Fibroblast of lung (primary cell): ENCODE measurements at regions not wholly inside any gene's neighbourhood (a gene's known extent, or its start where the extent isn't known, plus 50 kb on each side); places are given as distances from the start of the nearest gene placed in this dataset.

Experiments used
- DNase-seq, 2 donors: peaks; one replicate each; pipeline versions ENCODE4 v3.0.0 to v3.0.0-alpha.2; 2010; ENCODE audit warnings: low read depth in 2 of 2
- H2AFZ ChIP-seq: 2 replicates; pipeline ENCODE4 v1.5.1; 2012; ENCODE audit warnings: low read length, control low read depth, inconsistent platforms
- H3K27ac ChIP-seq: 2 replicates; pipeline ENCODE4 v1.5.1; 2011; ENCODE audit warnings: low read length, control low read depth; ENCODE audit not compliant: insufficient read depth
- H3K27me3 ChIP-seq: 2 replicates; pipeline ENCODE4 v1.5.1; 2011; ENCODE audit warnings: mild to moderate bottlenecking, low read length; ENCODE audit not compliant: control insufficient read depth, insufficient read depth
- H3K36me3 ChIP-seq: 2 replicates; pipeline ENCODE4 v1.5.1; 2011; ENCODE audit warnings: low read length; ENCODE audit not compliant: control insufficient read depth, insufficient read depth
- H3K4me1 ChIP-seq: 2 replicates; pipeline ENCODE4 v1.5.1; 2011; ENCODE audit warnings: low read length; ENCODE audit not compliant: control insufficient read depth, insufficient read depth; ENCODE audit errors: extremely low read depth
- H3K4me2 ChIP-seq: 2 replicates; pipeline ENCODE4 v1.5.1; 2011; ENCODE audit warnings: low read length, control low read depth; ENCODE audit not compliant: insufficient read depth; ENCODE audit errors: extremely low read depth
- H3K4me3 ChIP-seq, 4 experiments: fragments of 200-600 bp in 1 of 4; sonication (generic) in 1 of 4; replicated peaks in 1 of 4; 2 replicates each; pipeline ENCODE4 v1.5.1; 2011 to 2016; ENCODE audit warnings: low read length in 4 of 4, low read depth in 3 of 4, mild to moderate bottlenecking in 3 of 4, control low read depth in 2 of 4, inconsistent platforms in 1 of 4, mixed read lengths in 1 of 4; ENCODE audit not compliant: insufficient read depth in 1 of 4; ENCODE audit errors: control extremely low read depth in 1 of 4
- H3K79me2 ChIP-seq: 2 replicates; pipeline ENCODE4 v1.5.1; 2012; ENCODE audit warnings: mild to moderate bottlenecking, low read length, inconsistent platforms; ENCODE audit not compliant: control insufficient read depth, insufficient read depth
- H3K9ac ChIP-seq: 2 replicates; pipeline ENCODE4 v1.5.1; 2011; ENCODE audit warnings: mild to moderate bottlenecking, low read length, control low read depth; ENCODE audit not compliant: insufficient read depth
- H3K9me3 ChIP-seq: 2 replicates; pipeline ENCODE4 v1.5.1; 2012; ENCODE audit warnings: low read depth, low read length; ENCODE audit not compliant: control insufficient read depth, insufficient read depth
- H4K20me1 ChIP-seq: 2 replicates; pipeline ENCODE4 v1.5.1; 2011; ENCODE audit warnings: low read length; ENCODE audit not compliant: control insufficient read depth, insufficient read depth; ENCODE audit errors: extremely low read depth
- EZH2 ChIP-seq: IDR thresholded peaks from 2 replicates; pipeline ENCODE4 v1.5.1; 2012; ENCODE audit warnings: low read length, control low read depth, mild to moderate bottlenecking; ENCODE audit errors: missing control alignments
- TF ChIP-seq, protein P1 (sequence below), 2 donors: IDR thresholded peaks in 1 of 2; conservative IDR thresholded peaks in 1 of 2; 1 replicate in 1 of 2; 2 replicates in 1 of 2; pipeline ENCODE4 v1.5.1; 2011 to 2012; ENCODE audit warnings: low read length in 2 of 2, control low read depth in 1 of 2, inconsistent platforms in 1 of 2, low read depth in 1 of 2, mild to moderate bottlenecking in 1 of 2

DNA sequence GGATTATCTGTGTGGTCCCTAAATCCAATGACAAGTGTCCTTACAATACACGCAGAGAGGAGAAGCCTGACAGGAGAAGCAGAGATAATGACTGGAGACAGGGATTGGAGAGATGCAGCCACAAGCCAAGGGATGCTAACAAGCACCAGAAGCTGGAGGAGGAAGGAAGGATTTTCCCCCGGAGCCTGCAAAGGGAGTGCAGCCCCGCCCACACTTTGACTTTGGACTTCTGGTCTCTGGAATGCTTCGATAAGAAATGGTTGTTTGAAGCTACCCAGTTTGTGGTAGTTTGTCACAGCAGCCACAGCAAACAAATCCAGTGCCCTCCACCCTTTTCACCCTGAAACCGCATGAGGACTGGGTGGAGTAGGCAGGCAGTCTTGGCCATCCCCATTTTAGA, 77.2 kb upstream of the BOD1 start:
- DNase-seq: no peak
- H2AFZ ChIP-seq: no peak overlapping the region
- H3K27me3 ChIP-seq: no peaks in the 10 kb centered on the region
- H3K9me3 ChIP-seq: no peaks in the 10 kb centered on the region
- no peaks in the 10 kb centered on the region for H3K4me1 ChIP-seq
- no peak overlapping the region for H3K9ac ChIP-seq
- no peak overlapping the region for H3K27ac ChIP-seq
- H3K36me3 ChIP-seq: no peaks in the 10 kb centered on the region
- no peak overlapping the region for H3K4me3 ChIP-seq
- H4K20me1 ChIP-seq: no peaks in the 10 kb centered on the region
- H3K4me2 ChIP-seq: no peak overlapping the region
- no peaks in the 10 kb centered on the region for H3K79me2 ChIP-seq
- TF ChIP-seq EZH2: no peak
- TF ChIP-seq, protein P1, sequence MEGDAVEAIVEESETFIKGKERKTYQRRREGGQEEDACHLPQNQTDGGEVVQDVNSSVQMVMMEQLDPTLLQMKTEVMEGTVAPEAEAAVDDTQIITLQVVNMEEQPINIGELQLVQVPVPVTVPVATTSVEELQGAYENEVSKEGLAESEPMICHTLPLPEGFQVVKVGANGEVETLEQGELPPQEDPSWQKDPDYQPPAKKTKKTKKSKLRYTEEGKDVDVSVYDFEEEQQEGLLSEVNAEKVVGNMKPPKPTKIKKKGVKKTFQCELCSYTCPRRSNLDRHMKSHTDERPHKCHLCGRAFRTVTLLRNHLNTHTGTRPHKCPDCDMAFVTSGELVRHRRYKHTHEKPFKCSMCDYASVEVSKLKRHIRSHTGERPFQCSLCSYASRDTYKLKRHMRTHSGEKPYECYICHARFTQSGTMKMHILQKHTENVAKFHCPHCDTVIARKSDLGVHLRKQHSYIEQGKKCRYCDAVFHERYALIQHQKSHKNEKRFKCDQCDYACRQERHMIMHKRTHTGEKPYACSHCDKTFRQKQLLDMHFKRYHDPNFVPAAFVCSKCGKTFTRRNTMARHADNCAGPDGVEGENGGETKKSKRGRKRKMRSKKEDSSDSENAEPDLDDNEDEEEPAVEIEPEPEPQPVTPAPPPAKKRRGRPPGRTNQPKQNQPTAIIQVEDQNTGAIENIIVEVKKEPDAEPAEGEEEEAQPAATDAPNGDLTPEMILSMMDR (conservative IDR thresholded peaks at IDR 0.05 in 1 of 2, IDR thresholded peaks at IDR 0.05 in 1 of 2; ENCODE audit: low read depth in 1 of 2, low read length in 2 of 2): no peak

GRCh38 chr5:173696216-173696615, 79.8 kb upstream of the BOD1 start:
- TF ChIP-seq EZH2: no peak
- TF ChIP-seq, protein P1 (conservative IDR thresholded peaks at IDR 0.05 in 1 of 2, IDR thresholded peaks at IDR 0.05 in 1 of 2; ENCODE audit: low read depth in 1 of 2, low read length in 2 of 2): no peak

GRCh38 chr5:173697931-173698579, 81.6 kb upstream of the BOD1 start:
- no peak overlapping the region for H2AFZ ChIP-seq
- H3K4me2 ChIP-seq: no peak overlapping the region
- no peak for DNase-seq
- no peaks in the 10 kb centered on the region for H3K79me2 ChIP-seq
- H3K27ac ChIP-seq: no peak overlapping the region
- H3K9ac ChIP-seq: no peak overlapping the region
- H3K9me3 ChIP-seq: no peaks in the 10 kb centered on the region
- H3K36me3 ChIP-seq: no peaks in the 10 kb centered on the region
- no peaks in the 10 kb centered on the region for H3K27me3 ChIP-seq
- no peak for TF ChIP-seq EZH2
- TF ChIP-seq, protein P1 (conservative IDR thresholded peaks at IDR 0.05 in 1 of 2, IDR thresholded peaks at IDR 0.05 in 1 of 2; ENCODE audit: low read depth in 1 of 2, low read length in 2 of 2): no peak
- no peak overlapping the region for H3K4me3 ChIP-seq
- H3K4me1 ChIP-seq: no peaks in the 10 kb centered on the region
- no peaks in the 10 kb centered on the region for H4K20me1 ChIP-seq

More at GRCh38 chr5:173696216-173696615, 79.8 kb upstream of the BOD1 start:
- no peaks in the 10 kb centered on the region for H3K79me2 ChIP-seq
- no peaks in the 10 kb centered on the region for H4K20me1 ChIP-seq
- no peak overlapping the region for H3K9ac ChIP-seq
- H3K4me3 ChIP-seq: no peak overlapping the region
- no peaks in the 10 kb centered on the region for H3K9me3 ChIP-seq
- no peaks in the 10 kb centered on the region for H3K27me3 ChIP-seq
- DNase-seq: no peak
- no peaks in the 10 kb centered on the region for H3K36me3 ChIP-seq
- no peak overlapping the region for H3K27ac ChIP-seq
- H3K4me1 ChIP-seq: no peaks in the 10 kb centered on the region
- H2AFZ ChIP-seq: no peak overlapping the region
- no peak overlapping the region for H3K4me2 ChIP-seq
